ENCODE measurements at regions not wholly inside any gene's neighbourhood (a gene's known extent, or its start where the extent isn't known, plus 50 kb on each side); places are given as distances from the start of the nearest gene placed in this dataset.

- TF ChIP-seq CTCF (IDR thresholded peaks at IDR 0.05; ENCODE audit: insufficient read depth, low read length) (peak; percentile 88), REST (IDR thresholded peaks at IDR 0.05; ENCODE audit: insufficient replicate concordance, low read depth) (no peak), POLR2AphosphoS5 (IDR thresholded peaks at IDR 0.05; ENCODE audit: low read depth) (no peak), GABPA (IDR thresholded peaks at IDR 0.05; ENCODE audit: low read depth) (no peak), SPI1 (IDR thresholded peaks at IDR 0.05; ENCODE audit: borderline replicate concordance, low read depth) (no peak)
Measured at GRCh38 chr4:67327245-67328017, 217.9 kb downstream of the CENPC start.

Data from HL-60 (cell line).